Brain microvascular endothelial cell (primary cell): ENCODE measurements at regions not wholly inside any gene's neighbourhood (a gene's known extent, or its start where the extent isn't known, plus 50 kb on each side); places are given as distances from the start of the nearest gene placed in this dataset.

Experiments used
- DNase-seq: peaks from one replicate; pipeline ENCODE4 v3.0.0-alpha.2; 2020
- H3K27ac ChIP-seq: fragments of 250-450 bp; sonication (Bioruptor Pico); 2 replicates; pipeline ENCODE4 v1.5.1; 2020; ENCODE audit warnings: mild to moderate bottlenecking, moderate library complexity
- H3K27me3 ChIP-seq: fragments of 250-450 bp; sonication (Bioruptor Pico); replicated peaks from 2 replicates; pipeline ENCODE4 v1.5.1; 2020; ENCODE audit warnings: mild to moderate bottlenecking
- H3K36me3 ChIP-seq: fragments of 250-450 bp; sonication (Bioruptor Pico); replicated peaks from 2 replicates; pipeline ENCODE4 v1.5.1; 2020; ENCODE audit warnings: mild to moderate bottlenecking
- H3K4me3 ChIP-seq: 2 replicates; pipeline ENCODE4 v1.5.1; 2011; ENCODE audit warnings: low read depth, mild to moderate bottlenecking, control low read depth, low read length, moderate library complexity
- in situ Hi-C: cut with HindIII; loops from 2 replicates; pipeline ENCODE4 v1.10.0; 2017; ENCODE audit warnings: low sequenced_read_pairs, low pct_ligation_motif_present
- TF ChIP-seq, protein P1 (sequence below): IDR thresholded peaks from 2 replicates; pipeline ENCODE4 v1.5.1; 2011; ENCODE audit warnings: low read depth, mild to moderate bottlenecking, moderate library complexity, low read length, control low read depth, inconsistent platforms; ENCODE audit errors: missing control alignments

GRCh38 chr15:25624504-25625177 lies 185.8 kb upstream of the UBE3A start:
- no peaks in the 10 kb centered on the region for H3K27me3 ChIP-seq
- in situ Hi-C loops: no loop called here

DNA sequence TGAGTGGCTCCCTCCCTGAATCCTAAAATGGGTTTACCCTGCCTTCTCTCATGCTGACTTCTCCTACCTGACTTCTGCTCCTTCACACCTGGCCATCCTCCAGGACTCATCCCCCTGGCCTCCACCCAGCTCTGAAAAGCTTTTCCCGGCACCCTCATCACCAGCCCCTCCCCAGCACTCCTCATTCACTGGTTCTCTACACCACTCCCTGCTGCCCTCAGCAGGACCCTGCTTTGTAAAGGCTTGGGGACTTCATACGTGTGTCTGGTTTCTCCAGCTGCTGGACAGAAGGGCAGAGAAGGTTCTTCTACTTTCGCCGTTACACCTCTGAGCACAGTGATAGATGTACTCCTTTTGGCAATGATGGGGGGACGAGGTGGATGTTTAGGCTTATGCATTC lies 184.9 kb upstream of the UBE3A start:
- TF ChIP-seq, protein P1, sequence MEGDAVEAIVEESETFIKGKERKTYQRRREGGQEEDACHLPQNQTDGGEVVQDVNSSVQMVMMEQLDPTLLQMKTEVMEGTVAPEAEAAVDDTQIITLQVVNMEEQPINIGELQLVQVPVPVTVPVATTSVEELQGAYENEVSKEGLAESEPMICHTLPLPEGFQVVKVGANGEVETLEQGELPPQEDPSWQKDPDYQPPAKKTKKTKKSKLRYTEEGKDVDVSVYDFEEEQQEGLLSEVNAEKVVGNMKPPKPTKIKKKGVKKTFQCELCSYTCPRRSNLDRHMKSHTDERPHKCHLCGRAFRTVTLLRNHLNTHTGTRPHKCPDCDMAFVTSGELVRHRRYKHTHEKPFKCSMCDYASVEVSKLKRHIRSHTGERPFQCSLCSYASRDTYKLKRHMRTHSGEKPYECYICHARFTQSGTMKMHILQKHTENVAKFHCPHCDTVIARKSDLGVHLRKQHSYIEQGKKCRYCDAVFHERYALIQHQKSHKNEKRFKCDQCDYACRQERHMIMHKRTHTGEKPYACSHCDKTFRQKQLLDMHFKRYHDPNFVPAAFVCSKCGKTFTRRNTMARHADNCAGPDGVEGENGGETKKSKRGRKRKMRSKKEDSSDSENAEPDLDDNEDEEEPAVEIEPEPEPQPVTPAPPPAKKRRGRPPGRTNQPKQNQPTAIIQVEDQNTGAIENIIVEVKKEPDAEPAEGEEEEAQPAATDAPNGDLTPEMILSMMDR: no peak
- H3K27ac ChIP-seq: no peak overlapping the region
- no peaks in the 10 kb centered on the region for H3K27me3 ChIP-seq
- H3K4me3 ChIP-seq: no peak overlapping the region
- no peak for DNase-seq
- no peaks in the 10 kb centered on the region for H3K36me3 ChIP-seq
- in situ Hi-C loops: no loop called here

More at GRCh38 chr15:25624504-25625177, 185.8 kb upstream of the UBE3A start:
- no peak overlapping the region for H3K4me3 ChIP-seq
- DNase-seq: no peak
- H3K36me3 ChIP-seq: no peaks in the 10 kb centered on the region
- H3K27ac ChIP-seq: no peak overlapping the region
- TF ChIP-seq, protein P1: no peak

DNA sequence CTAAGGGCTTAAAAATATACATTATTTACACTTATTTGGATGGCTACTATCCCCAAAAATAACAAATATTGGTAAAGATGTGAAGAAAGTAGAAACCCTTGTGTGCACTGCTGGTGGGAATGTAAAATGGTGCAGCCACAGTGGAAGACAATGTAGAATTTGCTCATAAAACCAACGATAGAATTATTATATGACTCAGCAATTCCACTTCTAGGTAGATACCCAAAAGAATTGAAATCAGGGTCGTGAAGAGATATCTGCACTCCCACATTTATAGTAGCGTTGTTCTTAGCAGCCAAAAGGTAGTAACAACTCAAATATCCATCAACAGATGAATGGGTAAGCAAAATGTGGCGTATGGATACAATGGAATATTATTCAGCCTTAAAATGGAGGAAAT lies 181.6 kb upstream of the UBE3A start:
- in situ Hi-C loops: no loop called here
- H3K4me3 ChIP-seq: no peak overlapping the region
- H3K27me3 ChIP-seq: no peaks in the 10 kb centered on the region
- H3K27ac ChIP-seq: no peak overlapping the region
- TF ChIP-seq, protein P1: no peak
- no peaks in the 10 kb centered on the region for H3K36me3 ChIP-seq
- DNase-seq: no peak

DNA sequence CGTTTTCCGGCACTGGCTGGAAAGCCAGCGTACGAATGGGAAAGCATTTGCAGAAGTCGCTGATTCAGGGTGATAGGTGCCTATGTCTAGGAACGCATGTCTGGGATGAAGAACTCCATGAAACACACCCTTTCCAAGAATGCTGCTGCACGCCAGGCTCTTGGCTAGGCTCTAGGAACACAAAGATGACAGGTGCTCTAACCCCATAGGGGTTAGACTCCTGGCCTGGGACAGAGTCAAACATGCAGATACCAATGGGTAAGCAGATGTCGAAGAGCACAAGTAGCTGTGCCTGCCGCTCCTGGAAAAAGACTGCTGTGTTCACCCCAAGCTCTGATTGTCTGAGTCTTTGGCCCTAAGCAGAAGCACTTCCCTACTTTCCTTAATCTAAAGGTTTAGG lies 180.9 kb upstream of the UBE3A start:
- H3K27ac ChIP-seq: no peak overlapping the region
- TF ChIP-seq, protein P1: no peak
- H3K27me3 ChIP-seq: no peaks in the 10 kb centered on the region
- no peak overlapping the region for H3K4me3 ChIP-seq
- H3K36me3 ChIP-seq: no peaks in the 10 kb centered on the region
- in situ Hi-C loops: no loop called here
- no peak for DNase-seq

DNA sequence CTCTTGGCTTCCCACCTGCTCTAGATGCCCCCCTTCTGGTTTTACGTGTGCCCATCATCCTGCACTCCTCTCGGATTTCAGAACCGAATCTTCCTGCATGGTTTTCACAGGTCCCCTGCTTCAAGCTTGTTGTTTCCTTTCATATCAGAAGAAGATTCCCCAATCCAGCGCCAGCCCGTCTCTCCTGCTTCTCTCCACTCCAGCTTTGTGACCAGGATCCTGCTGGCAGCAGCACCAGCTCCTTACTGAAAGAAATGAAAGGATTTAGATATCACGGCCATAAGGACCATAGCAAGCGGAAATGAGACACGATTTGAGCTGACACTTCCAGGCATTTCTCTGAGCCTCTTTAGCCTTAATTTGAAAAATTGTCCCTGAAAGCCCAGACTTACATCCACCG lies 180.3 kb upstream of the UBE3A start:
- TF ChIP-seq, protein P1: no peak
- Histone ChIP-seq H3K36me3 (no peaks in the 10 kb centered on the region), H3K4me3 (no peak overlapping the region), H3K27ac (no peak overlapping the region), H3K27me3 (no peaks in the 10 kb centered on the region)
- DNase-seq: no peak
- in situ Hi-C loops: no loop called here

- in situ Hi-C loops: no loop called here
- H3K4me3 ChIP-seq: no peak overlapping the region
- no peak overlapping the region for H3K27ac ChIP-seq
- no peak for DNase-seq
- TF ChIP-seq, protein P1: no peak
- no peaks in the 10 kb centered on the region for H3K27me3 ChIP-seq
- no peaks in the 10 kb centered on the region for H3K36me3 ChIP-seq
Measured at GRCh38 chr15:25618161-25618560, 179.3 kb upstream of the UBE3A start.
